Endothelial cell (in vitro differentiated cells): ENCODE measurements at regions not wholly inside any gene's neighbourhood (a gene's known extent, or its start where the extent isn't known, plus 50 kb on each side); places are given as distances from the start of the nearest gene placed in this dataset.

Experiments used
- DNase-seq: peaks from one replicate; pipeline ENCODE4 v3.0.0; 2021; ENCODE audit warnings: low spot score
- H3K27ac Mint-ChIP-seq: one replicate; pipeline ENCODE4 v1.8.0; 2021; ENCODE audit warnings: mixed read lengths, inconsistent platforms; ENCODE audit not compliant: unreplicated experiment
- H3K27me3 Mint-ChIP-seq: one replicate; pipeline ENCODE4 v1.8.0; 2021; ENCODE audit warnings: mild to moderate bottlenecking, moderate library complexity, mixed read lengths, inconsistent platforms; ENCODE audit not compliant: unreplicated experiment
- H3K36me3 Mint-ChIP-seq: one replicate; pipeline ENCODE4 v1.8.0; 2021; ENCODE audit warnings: mild to moderate bottlenecking, low read depth, mixed read lengths, inconsistent platforms; ENCODE audit not compliant: unreplicated experiment
- H3K4me1 Mint-ChIP-seq: one replicate; pipeline ENCODE4 v1.8.0; 2021; ENCODE audit warnings: mild to moderate bottlenecking, mixed read lengths, inconsistent platforms; ENCODE audit not compliant: unreplicated experiment
- H3K4me3 Mint-ChIP-seq: one replicate; pipeline ENCODE4 v1.8.0; 2021; ENCODE audit warnings: mild to moderate bottlenecking, mixed read lengths, inconsistent platforms; ENCODE audit not compliant: unreplicated experiment
- H3K9me3 Mint-ChIP-seq: one replicate; pipeline ENCODE4 v1.8.0; 2021; ENCODE audit warnings: mixed read lengths, inconsistent platforms; ENCODE audit not compliant: unreplicated experiment
- TF ChIP-seq, protein P1 (sequence below): fragments of 200-600 bp; sonication (generic); IDR thresholded peaks from one replicate; pipeline ENCODE4 v1.5.0; 2021; ENCODE audit warnings: antibody characterized with exemption; ENCODE audit not compliant: unreplicated experiment

DNA sequence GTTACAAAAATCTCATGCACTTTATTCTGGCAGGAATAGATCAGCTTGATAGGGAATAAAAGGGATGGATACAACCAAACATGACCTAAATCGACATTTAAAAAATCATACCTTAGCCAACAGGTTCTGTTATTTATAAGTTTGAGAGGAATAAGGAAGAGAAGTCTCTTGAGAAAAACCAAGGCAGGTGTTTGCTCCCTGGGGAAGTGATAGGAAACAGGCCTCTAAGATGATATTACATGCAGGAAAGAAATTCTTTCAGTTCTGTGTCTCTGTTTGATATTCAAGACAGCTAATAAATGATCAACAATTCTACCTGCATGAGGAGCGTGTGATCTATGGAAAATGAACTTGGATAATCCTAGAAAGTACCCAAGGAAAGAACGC, 184.8 kb upstream of the ZEB2 start:
- H3K9me3 Mint-ChIP-seq = no peaks in the 10 kb centered on the region
- no peaks in the 10 kb centered on the region for H3K4me1 Mint-ChIP-seq
- no peak for DNase-seq
- no peaks in the 10 kb centered on the region for H3K36me3 Mint-ChIP-seq
- H3K4me3 Mint-ChIP-seq = no peak overlapping the region
- H3K27ac Mint-ChIP-seq = no peak overlapping the region
- TF ChIP-seq, protein P1, sequence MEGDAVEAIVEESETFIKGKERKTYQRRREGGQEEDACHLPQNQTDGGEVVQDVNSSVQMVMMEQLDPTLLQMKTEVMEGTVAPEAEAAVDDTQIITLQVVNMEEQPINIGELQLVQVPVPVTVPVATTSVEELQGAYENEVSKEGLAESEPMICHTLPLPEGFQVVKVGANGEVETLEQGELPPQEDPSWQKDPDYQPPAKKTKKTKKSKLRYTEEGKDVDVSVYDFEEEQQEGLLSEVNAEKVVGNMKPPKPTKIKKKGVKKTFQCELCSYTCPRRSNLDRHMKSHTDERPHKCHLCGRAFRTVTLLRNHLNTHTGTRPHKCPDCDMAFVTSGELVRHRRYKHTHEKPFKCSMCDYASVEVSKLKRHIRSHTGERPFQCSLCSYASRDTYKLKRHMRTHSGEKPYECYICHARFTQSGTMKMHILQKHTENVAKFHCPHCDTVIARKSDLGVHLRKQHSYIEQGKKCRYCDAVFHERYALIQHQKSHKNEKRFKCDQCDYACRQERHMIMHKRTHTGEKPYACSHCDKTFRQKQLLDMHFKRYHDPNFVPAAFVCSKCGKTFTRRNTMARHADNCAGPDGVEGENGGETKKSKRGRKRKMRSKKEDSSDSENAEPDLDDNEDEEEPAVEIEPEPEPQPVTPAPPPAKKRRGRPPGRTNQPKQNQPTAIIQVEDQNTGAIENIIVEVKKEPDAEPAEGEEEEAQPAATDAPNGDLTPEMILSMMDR = no peak
- H3K27me3 Mint-ChIP-seq = no peaks in the 10 kb centered on the region

DNA sequence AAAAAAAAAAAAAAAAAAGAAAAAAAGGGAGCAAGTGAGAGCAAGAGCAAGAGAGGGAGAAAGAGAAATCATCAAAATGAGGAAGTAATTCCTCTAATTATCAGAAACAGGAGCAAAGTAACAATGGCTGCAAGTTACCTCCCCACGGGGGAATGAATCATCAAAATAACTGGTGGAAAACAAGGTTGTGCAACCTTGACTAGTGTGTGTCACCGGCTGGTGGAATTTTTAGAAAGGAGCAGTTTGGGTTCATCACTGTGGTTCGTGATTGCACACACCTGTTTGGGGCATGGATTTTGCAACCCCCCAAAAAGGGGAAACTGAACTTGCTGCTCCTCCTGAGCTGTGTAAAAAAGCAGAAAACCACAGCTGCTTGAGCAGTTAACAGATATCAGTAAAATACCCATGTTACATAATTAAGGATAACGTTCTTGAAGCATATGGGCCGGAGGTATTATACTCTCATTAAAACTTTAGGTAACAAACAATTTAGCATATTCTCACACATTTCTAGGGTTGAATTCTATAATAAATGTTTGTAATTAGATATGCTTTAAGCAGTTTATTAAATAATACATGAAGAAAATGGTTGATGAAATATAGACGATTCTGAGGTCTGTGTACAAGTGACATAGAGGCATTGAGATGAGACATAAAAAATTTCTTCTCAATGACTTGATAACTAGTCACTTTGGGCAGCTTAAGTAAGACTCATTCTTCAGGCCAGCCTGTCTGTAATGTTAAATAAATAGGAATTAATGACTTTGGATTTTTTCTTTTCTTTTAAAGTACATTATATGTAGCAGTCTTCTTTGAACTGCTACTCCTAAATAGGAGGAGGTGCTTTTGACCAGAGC, 184.2 kb upstream of the ZEB2 start:
- no peak overlapping the region for H3K27ac Mint-ChIP-seq
- H3K36me3 Mint-ChIP-seq = no peaks in the 10 kb centered on the region
- H3K4me3 Mint-ChIP-seq = no peak overlapping the region

DNA sequence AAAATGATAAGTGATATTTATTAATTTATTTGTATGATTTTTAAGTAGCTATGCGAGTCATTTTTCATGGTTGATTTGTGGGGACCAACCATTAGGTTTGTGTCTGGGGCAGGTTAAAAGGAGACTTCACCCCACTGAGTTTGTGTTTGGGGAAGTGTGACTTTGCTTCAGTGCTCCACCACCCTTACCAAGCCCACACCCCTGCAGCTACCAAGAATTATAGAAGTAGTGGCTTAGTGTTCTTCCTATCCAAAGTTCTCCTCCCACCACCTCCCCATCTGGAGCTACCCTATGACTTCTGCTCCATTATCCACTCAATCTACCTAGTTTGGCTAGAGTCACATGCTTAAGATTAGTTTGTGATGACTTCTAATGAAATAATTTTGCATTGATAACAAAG, 182.1 kb upstream of the ZEB2 start:
- Mint-ChIP-seq H3K27me3 (no peaks in the 10 kb centered on the region), H3K36me3 (no peaks in the 10 kb centered on the region), H3K4me1 (no peaks in the 10 kb centered on the region), H3K9me3 (no peaks in the 10 kb centered on the region), H3K27ac (no peak overlapping the region), H3K4me3 (no peak overlapping the region)
- no peak for DNase-seq
- TF ChIP-seq, protein P1 = no peak

More for the DNA sequence above, 184.2 kb upstream of the ZEB2 start:
- TF ChIP-seq, protein P1 = no peak
- H3K4me1 Mint-ChIP-seq = no peaks in the 10 kb centered on the region
- no peak for DNase-seq
- no peaks in the 10 kb centered on the region for H3K9me3 Mint-ChIP-seq
- no peaks in the 10 kb centered on the region for H3K27me3 Mint-ChIP-seq

DNA sequence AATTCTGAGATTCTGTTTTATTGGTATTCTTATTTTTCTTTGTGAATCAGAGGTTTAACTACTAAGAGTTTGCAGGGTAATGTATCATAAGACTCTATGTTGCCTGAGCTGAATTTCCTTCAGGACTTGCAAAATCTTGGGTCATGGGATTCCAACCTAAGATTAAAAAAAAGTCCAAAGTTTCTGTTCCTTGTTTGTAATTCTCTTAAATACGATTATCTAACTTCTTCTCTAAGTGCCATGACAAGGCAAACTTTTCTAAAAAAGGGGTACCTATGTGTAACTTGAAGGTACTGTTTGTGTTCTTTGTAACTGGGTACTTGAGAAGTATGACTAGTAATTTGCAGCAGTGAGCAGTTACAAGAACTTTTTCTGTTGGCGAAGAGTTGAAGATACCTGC, 181.3 kb upstream of the ZEB2 start:
- Mint-ChIP-seq H3K9me3 (no peaks in the 10 kb centered on the region), H3K36me3 (no peaks in the 10 kb centered on the region), H3K27ac (no peak overlapping the region), H3K27me3 (peaks cover 1% of the 10 kb centered on the region), H3K4me1 (no peaks in the 10 kb centered on the region), H3K4me3 (no peak overlapping the region)
- TF ChIP-seq, protein P1 = no peak
- DNase-seq = no peak

DNA sequence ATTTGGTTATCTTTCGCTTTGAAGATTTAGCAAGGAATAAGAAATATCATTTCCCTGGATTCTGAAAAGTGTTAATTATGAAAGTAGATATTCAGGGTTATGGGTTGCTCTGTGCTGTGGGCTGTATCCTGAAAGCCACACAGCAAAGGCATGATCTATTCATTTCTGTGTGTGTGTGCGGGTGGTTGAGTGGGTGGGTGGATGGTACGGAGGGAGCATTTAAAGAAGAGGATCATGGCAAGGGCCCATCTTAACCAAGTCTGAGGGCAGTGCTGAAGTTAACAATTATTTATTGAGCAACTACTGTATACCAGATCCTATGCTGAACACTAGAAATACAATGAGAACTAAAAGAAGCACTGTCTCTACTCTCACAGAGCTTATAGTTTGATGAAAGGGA, 178.2 kb upstream of the ZEB2 start:
- H3K27ac Mint-ChIP-seq = no peak overlapping the region
- no peak overlapping the region for H3K4me3 Mint-ChIP-seq
- TF ChIP-seq, protein P1 = no peak
- no peaks in the 10 kb centered on the region for H3K9me3 Mint-ChIP-seq
- peaks cover 2% of the 10 kb centered on the region for H3K27me3 Mint-ChIP-seq
- no peaks in the 10 kb centered on the region for H3K4me1 Mint-ChIP-seq
- no peaks in the 10 kb centered on the region for H3K36me3 Mint-ChIP-seq
- no peak for DNase-seq
